Endothelial cell of umbilical vein (primary cell): ENCODE measurements at regions not wholly inside any gene's neighbourhood (a gene's known extent, or its start where the extent isn't known, plus 50 kb on each side); places are given as distances from the start of the nearest gene placed in this dataset.

Experiments used
- BruUV-seq: library from RNA; stranded (reverse); fragments of 400-500 nt; replicated peaks from 2 replicates; lab custom pipeline; 2021; lab: Mats Ljungman, UMichigan
- CTCF ChIA-PET: fragments of 300-600, 350-600 bp; sonication (Branson Sonifier 250); formaldehyde crosslinking; loops from one replicate; lab custom pipeline; 2021; ENCODE audit warnings: antibody characterized with exemption, inconsistent platforms; lab: Charles Lee
- POLR2A ChIA-PET: fragments of 300-600, 350-600 bp; sonication (Branson Sonifier 250); formaldehyde crosslinking; loops from one replicate; lab custom pipeline; 2021; ENCODE audit warnings: antibody characterized with exemption, inconsistent platforms; lab: Charles Lee
- DNase-seq: peaks from one replicate; pipeline ENCODE4 v3.0.0-alpha.2; 2011; ENCODE audit warnings: low read depth, low spot score
- FAIRE-seq: peaks from 2 replicates; lab custom pipeline; 2011; peaks lifted over from hg19 to GRCh38; lab: Jason Lieb, UNC
- H2AFZ ChIP-seq: 2 replicates; pipeline ENCODE4 v1.6.0; 2012; ENCODE audit warnings: low read depth, low read length, control low read depth, inconsistent platforms
- H3K27ac ChIP-seq: 2 replicates; pipeline ENCODE4 v1.5.1; 2011; ENCODE audit warnings: low read depth, mild to moderate bottlenecking, control low read depth, low read length, moderate library complexity; ENCODE audit not compliant: insufficient read depth
- H3K27me3 ChIP-seq, 2 experiments: 2 replicates each; pipeline versions ENCODE4 v1.6.0 to v1.6.1; 2011; ENCODE audit warnings: low read length in 2 of 2, mixed read lengths in 1 of 2; ENCODE audit not compliant: control insufficient read depth in 2 of 2, insufficient read depth in 2 of 2
- H3K36me3 ChIP-seq, 2 experiments: 2 replicates in 1 of 2; 3 replicates in 1 of 2; pipeline ENCODE4 v1.5.1; 2011; ENCODE audit warnings: low read length in 2 of 2, mild to moderate bottlenecking in 1 of 2, moderate library complexity in 1 of 2; ENCODE audit not compliant: control insufficient read depth in 2 of 2, insufficient read depth in 2 of 2; ENCODE audit errors: extremely low read depth in 1 of 2
- H3K4me1 ChIP-seq: 3 replicates; pipeline ENCODE4 v1.5.1; 2011; ENCODE audit warnings: mild to moderate bottlenecking, low read length; ENCODE audit not compliant: control insufficient read depth, insufficient read depth; ENCODE audit errors: extremely low read depth
- H3K4me2 ChIP-seq: 2 replicates; pipeline ENCODE4 v1.6.1; 2011; ENCODE audit warnings: low read length, control low read depth, mixed read lengths; ENCODE audit not compliant: insufficient read depth
- H3K4me3 ChIP-seq, 3 experiments: fragments of 200-600 bp in 1 of 3; sonication (generic), shearing (Covaris generic) in 1 of 3; replicated peaks in 1 of 3; 2 replicates each; pipeline ENCODE4 v1.5.1; 2011 to 2016; ENCODE audit warnings: control low read depth in 3 of 3, low read length in 3 of 3, mild to moderate bottlenecking in 2 of 3, inconsistent platforms in 1 of 3, low read depth in 1 of 3, moderate library complexity in 1 of 3; ENCODE audit not compliant: insufficient read depth in 1 of 3
- H3K79me2 ChIP-seq: 2 replicates; pipeline ENCODE4 v1.6.0; 2012; ENCODE audit warnings: low read length, inconsistent platforms; ENCODE audit not compliant: control insufficient read depth, insufficient read depth
- H3K9ac ChIP-seq: replicated peaks from 2 replicates; pipeline ENCODE3; 2011; ENCODE audit warnings: low read length, control low read depth; ENCODE audit not compliant: insufficient read depth; ENCODE audit errors: extremely low read depth
- H3K9me1 ChIP-seq: replicated peaks from 3 replicates; pipeline ENCODE4 v1.6.0; 2011; ENCODE audit warnings: mild to moderate bottlenecking, low read length; ENCODE audit not compliant: control insufficient read depth, insufficient read depth; ENCODE audit errors: extremely low read depth
- H3K9me3 ChIP-seq: replicated peaks from 2 replicates; pipeline ENCODE4 v1.5.1; 2012; ENCODE audit warnings: low read length, inconsistent platforms; ENCODE audit not compliant: control insufficient read depth, insufficient read depth
- H4K20me1 ChIP-seq: replicated peaks from 2 replicates; pipeline ENCODE3; 2011; ENCODE audit warnings: mild to moderate bottlenecking, low read length; ENCODE audit not compliant: control insufficient read depth, insufficient read depth; ENCODE audit errors: extremely low read depth
- EZH2 ChIP-seq: IDR thresholded peaks from 2 replicates; pipeline ENCODE4 v1.6.1; 2012; ENCODE audit warnings: borderline replicate concordance, low read depth, mild to moderate bottlenecking, moderate library complexity, low read length, inconsistent platforms; ENCODE audit not compliant: severe bottlenecking
- FOS ChIP-seq: IDR thresholded peaks from 2 replicates; pipeline ENCODE4 v1.6.1; 2011; ENCODE audit warnings: mild to moderate bottlenecking, low read length, moderate library complexity, borderline replicate concordance; ENCODE audit not compliant: insufficient read depth
- JUN ChIP-seq: IDR thresholded peaks from 2 replicates; pipeline ENCODE4 v1.6.1; 2011; ENCODE audit warnings: borderline replicate concordance, low read depth; ENCODE audit not compliant: insufficient read length, insufficient read depth
- MYC ChIP-seq: IDR thresholded peaks from one replicate; pipeline ENCODE4 v1.6.1; 2011; ENCODE audit warnings: mild to moderate bottlenecking, low read depth, low read length
- POLR2A ChIP-seq: IDR thresholded peaks from 2 replicates; pipeline ENCODE4 v1.6.1; 2012; ENCODE audit warnings: low read depth, mild to moderate bottlenecking, control low read depth, low read length
- POLR2AphosphoS5 ChIP-seq: IDR thresholded peaks from 2 replicates; pipeline ENCODE4 v1.6.1; 2012; ENCODE audit warnings: low read depth, mild to moderate bottlenecking, control low read depth, low read length, moderate library complexity; ENCODE audit not compliant: insufficient read depth
- dilution Hi-C: fragments of 300-500 bp; cut with MboI; formaldehyde crosslinking; loops from one replicate; pipeline ENCODE4 v1.15.0; 2019; ENCODE audit warnings: low sequenced_read_pairs; ENCODE audit not compliant: extremely low pct_ligation_motif_present
- intact Hi-C: fragments of 100-400 bp; cut with micrococcal nuclease; formaldehyde crosslinking; loops from one replicate; pipeline ENCODE4 v1.10.0; 2022
- TF ChIP-seq, protein P1 (sequence below): IDR thresholded peaks from 2 replicates; pipeline ENCODE4 v1.6.1; 2011; ENCODE audit not compliant: insufficient read depth, insufficient read length
- TF ChIP-seq, protein P2 (sequence below), 2 donors: IDR thresholded peaks; 1 replicate in 1 of 2; 2 replicates in 1 of 2; pipeline ENCODE4 v1.5.1; 2011; ENCODE audit warnings: low read length in 2 of 2, mild to moderate bottlenecking in 2 of 2, moderate library complexity in 2 of 2, control low read depth in 1 of 2, inconsistent platforms in 1 of 2, low read depth in 1 of 2; ENCODE audit not compliant: insufficient read depth in 1 of 2; ENCODE audit errors: extremely low read depth in 1 of 2

DNA sequence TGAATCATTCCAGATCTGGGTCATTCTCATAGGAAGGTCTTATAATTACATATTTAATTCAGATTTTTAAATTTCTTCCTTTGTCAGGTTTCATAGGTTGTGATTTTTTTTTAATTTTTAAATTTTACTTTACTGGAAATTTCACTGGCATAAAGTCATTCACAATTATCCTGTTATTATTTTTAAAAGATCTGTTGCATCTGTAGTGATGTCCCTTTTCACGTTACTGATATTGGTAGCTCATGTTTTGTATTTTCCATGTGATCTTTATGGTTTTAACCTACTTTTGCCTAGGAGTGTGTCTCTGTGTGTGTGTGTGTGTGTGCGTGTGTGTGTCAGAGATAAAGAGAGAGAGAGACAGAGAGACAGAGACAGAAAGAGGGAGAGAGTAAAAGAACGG, 216.6 kb upstream of the KCNJ16 start:
- Histone ChIP-seq H4K20me1 (no peaks in the 10 kb centered on the region), H3K27ac (no peak overlapping the region), H3K27me3 (no peaks in the 10 kb centered on the region), H3K9me1 (no peaks in the 10 kb centered on the region), H3K4me2 (no peak overlapping the region), H2AFZ (no peak overlapping the region), H3K4me1 (peaks cover 14% of the 10 kb centered on the region), H3K36me3 (no peaks in the 10 kb centered on the region), H3K4me3 (no peak overlapping the region), H3K9me3 (no peaks in the 10 kb centered on the region), H3K9ac (no peak overlapping the region), H3K79me2 (no peaks in the 10 kb centered on the region)
- POLR2A ChIA-PET = no interaction called here
- dilution Hi-C loops (no loop called here), intact Hi-C loops (loop anchor here (5.0 kb wide), 1 partner anchor 251 kb away; no protein-coding TSS in a partner anchor)
- CTCF ChIA-PET = interaction anchor here (1.7 to 1.8 kb wide), 2 partner anchors 12 to 251 kb away, joined by 6 to 10 read pairs; no protein-coding TSS in a partner anchor
- no peak for DNase-seq
- BruUV-seq = no TSS peak
- TF ChIP-seq MYC (no peak), JUN (no peak), POLR2A (no peak)
- TF ChIP-seq, protein P1, sequence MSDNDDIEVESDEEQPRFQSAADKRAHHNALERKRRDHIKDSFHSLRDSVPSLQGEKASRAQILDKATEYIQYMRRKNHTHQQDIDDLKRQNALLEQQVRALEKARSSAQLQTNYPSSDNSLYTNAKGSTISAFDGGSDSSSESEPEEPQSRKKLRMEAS = no peak
- TF ChIP-seq, protein P2, sequence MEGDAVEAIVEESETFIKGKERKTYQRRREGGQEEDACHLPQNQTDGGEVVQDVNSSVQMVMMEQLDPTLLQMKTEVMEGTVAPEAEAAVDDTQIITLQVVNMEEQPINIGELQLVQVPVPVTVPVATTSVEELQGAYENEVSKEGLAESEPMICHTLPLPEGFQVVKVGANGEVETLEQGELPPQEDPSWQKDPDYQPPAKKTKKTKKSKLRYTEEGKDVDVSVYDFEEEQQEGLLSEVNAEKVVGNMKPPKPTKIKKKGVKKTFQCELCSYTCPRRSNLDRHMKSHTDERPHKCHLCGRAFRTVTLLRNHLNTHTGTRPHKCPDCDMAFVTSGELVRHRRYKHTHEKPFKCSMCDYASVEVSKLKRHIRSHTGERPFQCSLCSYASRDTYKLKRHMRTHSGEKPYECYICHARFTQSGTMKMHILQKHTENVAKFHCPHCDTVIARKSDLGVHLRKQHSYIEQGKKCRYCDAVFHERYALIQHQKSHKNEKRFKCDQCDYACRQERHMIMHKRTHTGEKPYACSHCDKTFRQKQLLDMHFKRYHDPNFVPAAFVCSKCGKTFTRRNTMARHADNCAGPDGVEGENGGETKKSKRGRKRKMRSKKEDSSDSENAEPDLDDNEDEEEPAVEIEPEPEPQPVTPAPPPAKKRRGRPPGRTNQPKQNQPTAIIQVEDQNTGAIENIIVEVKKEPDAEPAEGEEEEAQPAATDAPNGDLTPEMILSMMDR (IDR thresholded peaks at IDR 0.05; ENCODE audit: extremely low read depth in 1 of 2, insufficient read depth in 1 of 2, low read depth in 1 of 2, low read length in 2 of 2) = no peak
- FAIRE-seq = no peak

DNA sequence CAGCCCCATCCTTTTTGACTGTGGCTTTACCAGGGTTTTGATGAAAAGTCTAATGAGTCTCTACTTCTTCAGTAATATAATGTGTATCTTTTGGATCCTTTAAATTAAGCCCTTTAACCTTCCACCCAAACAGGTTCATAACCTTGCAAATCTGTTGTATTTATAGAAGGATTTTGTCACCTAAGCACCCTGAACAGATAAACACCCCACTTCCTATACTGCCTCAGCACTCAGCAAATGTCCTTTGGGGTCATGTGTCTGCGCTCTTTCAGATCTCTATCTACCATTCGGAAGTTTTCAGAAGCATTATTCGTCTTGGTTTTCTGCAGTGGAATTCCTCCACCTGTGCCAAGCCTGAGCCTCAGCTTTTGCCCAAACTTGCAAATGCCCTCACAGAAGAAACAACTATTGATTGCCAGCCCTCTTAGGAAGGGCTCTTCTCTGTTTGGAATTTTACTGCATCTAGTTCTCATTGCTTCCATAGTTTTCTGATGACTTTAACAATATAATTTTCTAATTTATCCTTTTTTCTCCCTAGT, 214.8 kb upstream of the KCNJ16 start:
- dilution Hi-C loops = no loop called here
- H3K9me1 ChIP-seq = no peaks in the 10 kb centered on the region
- peaks cover 14% of the 10 kb centered on the region for H3K4me1 ChIP-seq
- no peak overlapping the region for H3K9ac ChIP-seq
- no peak for FAIRE-seq
- H3K4me2 ChIP-seq = no peak overlapping the region
- no peak for DNase-seq
- TF ChIP-seq EZH2 = no peak
- no peak for TF ChIP-seq POLR2AphosphoS5
- TF ChIP-seq FOS = no peak
- TF ChIP-seq, protein P1 = no peak
- intact Hi-C loops = no loop called here
- H4K20me1 ChIP-seq = no peaks in the 10 kb centered on the region
- ChIA-PET CTCF (interaction anchor here (1.2 to 1.8 kb wide), 3 partner anchors 251 to 307 kb away, joined by 3 to 5 read pairs (median 3); no protein-coding TSS in a partner anchor), POLR2A (no interaction called here)
- no peak overlapping the region for H2AFZ ChIP-seq
- no peaks in the 10 kb centered on the region for H3K79me2 ChIP-seq
- no TSS peak for BruUV-seq
- H3K4me3 ChIP-seq = no peak overlapping the region
- H3K27ac ChIP-seq = no peak overlapping the region
- no peaks in the 10 kb centered on the region for H3K9me3 ChIP-seq
- H3K27me3 ChIP-seq = no peaks in the 10 kb centered on the region
- no peaks in the 10 kb centered on the region for H3K36me3 ChIP-seq
